ENCODE measurements at regions not wholly inside any gene's neighbourhood (a gene's known extent, or its start where the extent isn't known, plus 50 kb on each side); places are given as distances from the start of the nearest gene placed in this dataset.
A peak's percentile ranks its signal among the peaks of the same experiment; 100 is the strongest.
"Not testable (repeated sequence)": the region's sequence is repeated elsewhere in the genome, so short reads cannot be mapped to it uniquely, and the experiment has no call there.

DNA sequence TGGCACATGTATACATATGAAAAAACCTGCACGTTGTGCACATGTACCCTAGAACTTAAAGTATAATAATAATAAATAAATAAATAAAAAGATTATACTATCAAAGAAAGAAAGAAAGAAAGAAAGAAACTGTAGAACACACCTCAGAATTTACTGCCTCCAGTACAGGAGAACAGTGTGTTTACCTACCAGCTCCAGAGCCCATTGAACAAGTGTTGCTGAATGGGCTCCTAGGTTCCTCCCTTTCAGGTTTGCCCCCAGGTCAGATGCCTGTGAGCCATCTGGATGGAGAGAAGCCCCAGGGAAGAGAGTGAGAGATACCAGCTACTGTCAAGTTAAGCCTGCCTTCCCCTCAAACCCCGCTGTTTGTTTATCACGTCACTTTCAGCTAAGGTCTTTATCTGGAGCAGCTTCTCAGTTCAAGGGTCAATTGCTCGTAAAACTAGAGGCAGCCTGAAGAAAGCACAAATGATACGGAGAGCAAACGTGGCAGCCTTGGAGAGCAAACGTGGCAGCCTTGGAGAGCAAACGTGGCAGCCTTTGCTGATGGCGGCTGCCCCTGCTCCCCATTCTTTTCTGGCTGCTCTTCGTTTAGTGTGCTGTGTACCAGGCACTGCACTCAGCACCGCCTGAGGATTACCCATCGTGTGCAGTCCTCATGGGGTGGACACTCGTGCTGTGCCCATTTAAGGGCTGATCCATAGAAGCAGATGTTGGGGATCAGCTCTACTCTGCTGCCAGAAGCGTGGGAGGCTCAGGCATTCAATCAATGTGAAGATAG is 111.7 kb downstream of the ADAMTS15 start:
- WGBS, 4 donors = 56 to 73% (median 68%) methylated on average over 12 to 14 of the region's 14 CpGs
- Histone ChIP-seq H3K4me1 (replicated peaks in 1 of 2) (no peaks in the 10 kb centered on the region), H3K36me3 (replicated peaks in 1 of 2) (no peaks in the 10 kb centered on the region), H3K27me3 (no peaks in the 10 kb centered on the region), H3K4me3 (no peak overlapping the region), H3K9me3 (replicated peaks in 1 of 3) (no peaks in the 10 kb centered on the region), H3K27ac (peak overlapping the region in 1 of 5 donors; percentile 40)
- DNase-seq = peak in 3 of 7 donors; percentile 13 to 66 (median 25)
- intact Hi-C loops (cut with DNase I) = no loop called here
- no peak for TF ChIP-seq CTCF (IDR thresholded peaks at IDR 0.05)
- no peak for TF ChIP-seq POLR2A (IDR thresholded peaks at IDR 0.05)

- Histone ChIP-seq H3K36me3 (replicated peaks in 1 of 2) (no peaks in the 10 kb centered on the region), H3K4me1 (replicated peaks in 1 of 2) (no peaks in the 10 kb centered on the region), H3K9me3 (replicated peaks in 1 of 3) (no peaks in the 10 kb centered on the region), H3K27ac (no peak overlapping the region), H3K27me3 (no peaks in the 10 kb centered on the region), H3K4me3 (no peak overlapping the region)
- DNase-seq = no peak
- intact Hi-C loops (cut with DNase I) = no loop called here
- WGBS, 4 donors = 48 to 72% (median 71%) methylated on average over 1 of the region's 1 CpG
- TF ChIP-seq POLR2A (IDR thresholded peaks at IDR 0.05) = no peak
- no peak for TF ChIP-seq CTCF (IDR thresholded peaks at IDR 0.05)
Observed at GRCh38 chr11:130560781-130561109, 112.3 kb downstream of the ADAMTS15 start.

GRCh38 chr11:130561441-130561881 is 113.0 kb downstream of the ADAMTS15 start:
- H3K4me1 ChIP-seq (replicated peaks in 1 of 2) = no peaks in the 10 kb centered on the region
- H3K27ac ChIP-seq = no peak overlapping the region
- no peaks in the 10 kb centered on the region for H3K36me3 ChIP-seq (replicated peaks in 1 of 2)
- DNase-seq = no peak
- 79 to 93% (median 85%) methylated on average over 12 of the region's 12 CpGs for WGBS, 4 donors
- intact Hi-C loops (cut with DNase I) = no loop called here
- H3K4me3 ChIP-seq = no peak overlapping the region
- no peak for TF ChIP-seq POLR2A (IDR thresholded peaks at IDR 0.05)
- TF ChIP-seq CTCF (IDR thresholded peaks at IDR 0.05) = no peak
- no peaks in the 10 kb centered on the region for H3K27me3 ChIP-seq
- H3K9me3 ChIP-seq (replicated peaks in 1 of 3) = no peaks in the 10 kb centered on the region

GRCh38 chr11:130562549-130562948 is 114.1 kb downstream of the ADAMTS15 start:
- Histone ChIP-seq H3K9me3 (replicated peaks in 1 of 3) (no peaks in the 10 kb centered on the region), H3K27ac (no peak overlapping the region), H3K27me3 (no peaks in the 10 kb centered on the region), H3K4me1 (replicated peaks in 1 of 2) (no peaks in the 10 kb centered on the region), H3K36me3 (replicated peaks in 1 of 2) (no peaks in the 10 kb centered on the region), H3K4me3 (no peak overlapping the region)
- WGBS, 4 donors = 70 to 83% (median 71%) methylated on average over 2 of the region's 2 CpGs
- DNase-seq = no peak
- TF ChIP-seq CTCF (IDR thresholded peaks at IDR 0.05) = no peak
- TF ChIP-seq POLR2A (IDR thresholded peaks at IDR 0.05) = no peak
- intact Hi-C loops (cut with DNase I) = no loop called here

DNA sequence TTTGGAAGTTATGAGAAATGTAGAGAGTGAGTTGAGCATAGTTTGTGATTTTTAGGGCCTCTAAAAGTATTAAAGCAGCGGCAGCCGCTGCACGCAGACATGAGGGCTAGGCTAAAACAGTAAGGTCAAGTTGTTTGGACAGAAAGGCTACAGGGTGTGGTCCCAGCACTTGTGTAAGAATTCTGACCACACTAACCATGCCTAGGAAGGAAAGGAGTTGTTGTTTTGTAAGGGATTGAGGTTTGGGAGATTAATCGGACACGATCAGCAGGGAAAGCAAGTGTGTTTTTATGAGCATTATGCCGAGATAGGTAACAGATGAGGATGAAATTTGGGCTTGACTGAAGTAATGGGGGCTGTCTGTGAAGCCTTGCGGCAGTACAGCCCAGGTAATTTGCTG is 117.9 kb downstream of the ADAMTS15 start:
- H3K9me3 ChIP-seq (replicated peaks in 1 of 3); H3K36me3 ChIP-seq (replicated peaks in 1 of 2); H3K27me3 ChIP-seq; H3K4me3 ChIP-seq; H3K4me1 ChIP-seq (replicated peaks in 1 of 2); intact Hi-C loops (cut with DNase I); H3K27ac ChIP-seq; DNase-seq: not testable (repeated sequence)
- 81 to 91% (median 86%) methylated on average over 4 to 7 of the region's 7 CpGs for WGBS, 4 donors
